Effector memory CD4-positive, alpha-beta T cell (primary cell): ENCODE measurements at regions not wholly inside any gene's neighbourhood (a gene's known extent, or its start where the extent isn't known, plus 50 kb on each side); places are given as distances from the start of the nearest gene placed in this dataset.

Experiments
- DNase-seq, 3 donors: peaks; one replicate each; pipeline ENCODE4 v3.0.0-alpha.2; 2020
- H3K27ac ChIP-seq: 2 replicates; pipeline ENCODE4 v1.7.0; 2013; ENCODE audit warnings: mild to moderate bottlenecking, low read length, moderate library complexity; ENCODE audit not compliant: insufficient read depth, poor library complexity, severe bottlenecking
- H3K27me3 ChIP-seq: replicated peaks from 2 replicates; pipeline ENCODE4 v1.7.0; 2013; ENCODE audit warnings: mild to moderate bottlenecking, low read length; ENCODE audit not compliant: insufficient read depth, control insufficient read depth, poor library complexity, severe bottlenecking
- H3K36me3 ChIP-seq: 2 replicates; pipeline ENCODE4 v1.7.0; 2013; ENCODE audit warnings: mild to moderate bottlenecking, low read length, moderate library complexity; ENCODE audit not compliant: control insufficient read depth, insufficient read depth
- H3K4me1 ChIP-seq: 2 replicates; pipeline ENCODE4 v1.7.0; 2013; ENCODE audit warnings: low read length, mild to moderate bottlenecking; ENCODE audit not compliant: control insufficient read depth, insufficient read depth, poor library complexity, severe bottlenecking
- H3K4me3 ChIP-seq: 2 replicates; pipeline ENCODE4 v1.7.0; 2013; ENCODE audit warnings: low read length, low read depth, mild to moderate bottlenecking; ENCODE audit not compliant: insufficient read depth, poor library complexity, severe bottlenecking
- H3K9me3 ChIP-seq: 2 replicates; pipeline ENCODE4 v1.7.0; 2013; ENCODE audit warnings: mild to moderate bottlenecking, low read length, moderate library complexity; ENCODE audit not compliant: control insufficient read depth

DNA sequence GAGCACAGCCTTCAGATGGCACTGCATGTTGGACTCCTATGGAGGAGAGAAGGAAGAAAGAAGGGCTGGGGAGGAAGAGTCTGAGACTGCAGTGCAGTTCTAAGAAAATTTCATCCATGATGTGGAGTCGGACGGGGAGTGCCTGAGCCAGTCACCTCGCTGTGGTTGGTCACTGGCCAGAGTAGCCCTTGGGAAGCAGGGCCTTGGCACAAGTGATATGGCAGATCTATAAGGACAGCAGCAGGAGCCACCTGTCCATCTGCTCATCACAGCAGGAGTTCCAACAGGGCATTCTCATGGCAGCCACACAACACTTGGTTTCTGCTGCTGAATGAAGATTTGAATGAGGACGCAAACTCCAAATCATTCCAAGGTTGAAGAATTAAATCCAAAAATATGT, 314.8 kb downstream of the CYP26B1 start:
- Histone ChIP-seq H3K4me3 (no peak overlapping the region), H3K27ac (no peak overlapping the region), H3K9me3 (no peaks in the 10 kb centered on the region), H3K27me3 (no peaks in the 10 kb centered on the region), H3K36me3 (no peaks in the 10 kb centered on the region), H3K4me1 (no peaks in the 10 kb centered on the region)
- DNase-seq = no peak

- Histone ChIP-seq H3K27ac (no peak overlapping the region), H3K9me3 (no peaks in the 10 kb centered on the region), H3K4me1 (no peaks in the 10 kb centered on the region), H3K4me3 (no peak overlapping the region), H3K36me3 (no peaks in the 10 kb centered on the region), H3K27me3 (no peaks in the 10 kb centered on the region)
- no peak for DNase-seq
Measured at GRCh38 chr2:71832388-71832787, 315.3 kb downstream of the CYP26B1 start.

DNA sequence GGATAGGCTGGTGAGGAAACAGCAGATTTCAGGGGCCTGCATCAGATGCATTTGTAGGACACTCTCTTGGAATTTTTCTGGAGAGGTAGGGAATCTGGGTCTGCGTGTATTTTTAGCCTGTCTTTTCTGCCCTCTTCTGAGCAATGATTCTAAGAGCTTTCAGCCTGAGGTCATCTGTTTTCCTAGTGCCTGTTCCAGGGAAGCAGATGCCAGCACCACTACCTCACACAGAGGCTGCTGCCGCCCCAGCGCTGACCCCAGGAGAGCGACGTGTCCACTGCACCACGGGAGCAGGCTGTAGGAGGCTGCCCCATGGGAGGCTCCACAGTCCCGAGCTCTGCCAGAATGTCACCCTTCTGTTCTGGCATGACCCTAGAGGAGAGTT, 316.5 kb downstream of the CYP26B1 start:
- Histone ChIP-seq H3K27ac (no peak overlapping the region), H3K4me1 (no peaks in the 10 kb centered on the region), H3K4me3 (no peak overlapping the region), H3K36me3 (no peaks in the 10 kb centered on the region), H3K27me3 (no peaks in the 10 kb centered on the region), H3K9me3 (no peaks in the 10 kb centered on the region)
- DNase-seq = no peak

- H3K27ac ChIP-seq = no peak overlapping the region
Measured at GRCh38 chr2:71830497-71831192, 317.0 kb downstream of the CYP26B1 start.

DNA sequence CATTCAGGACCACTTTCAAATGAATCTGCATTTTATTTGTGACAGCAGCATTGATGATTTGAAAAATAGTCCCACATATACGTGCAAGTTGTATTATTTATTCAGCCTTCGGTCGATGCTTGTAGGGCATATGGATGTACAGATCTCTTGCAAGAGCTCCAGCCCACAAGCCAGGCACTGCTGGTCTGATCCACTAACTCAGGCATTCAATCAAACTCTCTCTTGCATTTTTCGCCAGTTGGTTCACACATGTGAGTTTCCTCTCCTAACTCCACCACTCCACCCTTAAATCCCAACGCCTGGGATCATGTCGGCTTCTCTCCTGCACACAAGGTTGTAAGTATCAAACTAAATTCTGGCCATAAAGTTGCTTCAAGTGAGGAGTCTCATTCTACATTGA, 318.7 kb downstream of the CYP26B1 start:
- no peak overlapping the region for H3K27ac ChIP-seq
- DNase-seq = no peak
- H3K4me3 ChIP-seq = no peak overlapping the region
- H3K27me3 ChIP-seq = no peaks in the 10 kb centered on the region
- H3K4me1 ChIP-seq = no peaks in the 10 kb centered on the region
- H3K36me3 ChIP-seq = no peaks in the 10 kb centered on the region
- no peaks in the 10 kb centered on the region for H3K9me3 ChIP-seq

More at GRCh38 chr2:71830497-71831192, 317.0 kb downstream of the CYP26B1 start:
- H3K27me3 ChIP-seq = no peaks in the 10 kb centered on the region
- no peaks in the 10 kb centered on the region for H3K36me3 ChIP-seq
- DNase-seq = no peak
- no peak overlapping the region for H3K4me3 ChIP-seq
- no peaks in the 10 kb centered on the region for H3K4me1 ChIP-seq
- H3K9me3 ChIP-seq = no peaks in the 10 kb centered on the region

DNA sequence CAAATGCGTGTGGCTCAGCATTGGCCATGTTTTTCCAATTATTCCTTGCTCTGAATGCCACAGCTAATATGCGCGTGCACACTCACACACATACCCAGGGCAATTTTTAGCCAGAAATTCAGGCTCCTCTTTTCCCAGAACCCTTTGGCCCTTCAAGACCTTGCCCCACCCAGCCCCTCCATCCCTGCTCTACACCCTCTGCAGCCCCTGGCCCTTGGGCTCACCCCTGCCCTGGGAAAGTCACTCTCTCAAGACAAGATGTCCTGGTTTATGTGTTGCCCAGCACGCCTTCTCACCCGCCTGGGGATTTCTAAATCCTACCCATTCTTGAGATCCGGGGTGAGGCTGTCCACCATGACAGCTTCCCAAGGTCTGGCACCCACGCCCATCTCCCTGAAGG, 319.7 kb downstream of the CYP26B1 start:
- DNase-seq = no peak
- Histone ChIP-seq H3K4me3 (no peak overlapping the region), H3K4me1 (no peaks in the 10 kb centered on the region), H3K27me3 (no peaks in the 10 kb centered on the region), H3K9me3 (no peaks in the 10 kb centered on the region), H3K36me3 (no peaks in the 10 kb centered on the region), H3K27ac (no peak overlapping the region)

- H3K27me3 ChIP-seq = no peaks in the 10 kb centered on the region
Measured at GRCh38 chr2:71827524-71827901, 320.1 kb downstream of the CYP26B1 start.

DNA sequence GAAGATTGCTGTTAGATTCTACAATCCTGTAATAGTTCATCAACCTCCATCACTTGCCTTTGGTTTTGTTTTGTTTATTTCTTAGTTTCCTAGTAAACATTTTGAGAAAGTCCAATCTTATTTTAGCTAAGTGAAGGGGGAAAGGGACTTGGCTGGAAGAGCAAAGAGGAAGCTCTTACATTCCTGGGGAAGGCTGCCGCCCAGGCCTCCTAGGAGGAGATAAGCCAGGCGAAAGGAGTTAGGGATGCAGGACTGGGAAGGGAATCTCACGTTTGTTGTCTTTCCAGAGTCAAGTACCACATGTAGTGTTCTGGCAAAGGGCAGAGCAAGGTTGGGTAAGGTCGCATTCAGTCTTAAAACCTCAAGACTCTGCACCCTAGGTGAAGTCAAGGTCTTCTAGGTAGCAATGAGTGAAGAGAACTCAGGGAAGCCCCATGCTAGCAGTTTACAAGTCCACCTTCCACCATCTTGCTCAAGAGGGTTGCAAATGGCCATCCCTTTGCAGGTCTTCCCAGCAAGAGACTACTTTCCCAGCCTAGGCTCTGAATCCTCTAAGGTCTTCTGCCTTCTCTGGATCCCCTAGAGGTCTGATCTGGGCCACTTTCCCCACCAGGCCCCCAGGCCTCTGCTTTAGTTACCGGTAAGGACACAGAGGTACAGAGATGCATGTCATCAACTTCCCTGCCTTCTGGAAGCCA, 320.7 kb downstream of the CYP26B1 start:
- Histone ChIP-seq H3K4me1 (no peaks in the 10 kb centered on the region), H3K4me3 (no peak overlapping the region), H3K36me3 (no peaks in the 10 kb centered on the region), H3K27me3 (no peaks in the 10 kb centered on the region), H3K27ac (no peak overlapping the region), H3K9me3 (no peaks in the 10 kb centered on the region)
- DNase-seq = no peak

More at GRCh38 chr2:71827524-71827901, 320.1 kb downstream of the CYP26B1 start:
- H3K36me3 ChIP-seq = no peaks in the 10 kb centered on the region
- no peak overlapping the region for H3K4me3 ChIP-seq
- H3K9me3 ChIP-seq = no peaks in the 10 kb centered on the region
- DNase-seq = no peak
- H3K27ac ChIP-seq = no peak overlapping the region
- no peaks in the 10 kb centered on the region for H3K4me1 ChIP-seq

GRCh38 chr2:71826299-71826698, 321.4 kb downstream of the CYP26B1 start:
- H3K4me1 ChIP-seq = no peaks in the 10 kb centered on the region
- no peak overlapping the region for H3K4me3 ChIP-seq
- H3K27me3 ChIP-seq = no peaks in the 10 kb centered on the region

GRCh38 chr2:71824436-71824835, 323.2 kb downstream of the CYP26B1 start:
- no peak for DNase-seq
- Histone ChIP-seq H3K27me3 (no peaks in the 10 kb centered on the region), H3K36me3 (no peaks in the 10 kb centered on the region), H3K9me3 (no peaks in the 10 kb centered on the region), H3K4me3 (no peak overlapping the region), H3K27ac (no peak overlapping the region), H3K4me1 (no peaks in the 10 kb centered on the region)

More at GRCh38 chr2:71826299-71826698, 321.4 kb downstream of the CYP26B1 start:
- Histone ChIP-seq H3K27ac (no peak overlapping the region), H3K36me3 (no peaks in the 10 kb centered on the region), H3K9me3 (no peaks in the 10 kb centered on the region)
- no peak for DNase-seq
